Loucy (cell line): ENCODE measurements at regions not wholly inside any gene's neighbourhood (a gene's known extent, or its start where the extent isn't known, plus 50 kb on each side); places are given as distances from the start of the nearest gene placed in this dataset.

Source experiments
- H2AFZ ChIP-seq: fragments of 200-600 bp; sonication (generic); 2 replicates; pipeline ENCODE4 v1.6.0; 2016; ENCODE audit warnings: antibody characterized with exemption, mild to moderate bottlenecking, low read length, moderate library complexity
- H3F3A ChIP-seq: fragments of 200-600 bp; 2 replicates; pipeline ENCODE4 v1.6.0; 2016; ENCODE audit warnings: antibody characterized with exemption, low read depth, mild to moderate bottlenecking
- H3K27me3 ChIP-seq: fragments of 200-600 bp; sonication (generic); 2 replicates; pipeline ENCODE4 v1.6.1; 2014; ENCODE audit warnings: low read length, mild to moderate bottlenecking; ENCODE audit not compliant: insufficient read depth, poor library complexity, severe bottlenecking
- H3K36me3 ChIP-seq: fragments of 200-600 bp; sonication (generic); 2 replicates; pipeline ENCODE4 v1.6.1; 2016; ENCODE audit warnings: low read length; ENCODE audit not compliant: insufficient read depth
- H3K4me1 ChIP-seq: fragments of 200-600 bp; sonication (generic); 2 replicates; pipeline ENCODE4 v1.5.1; 2014; ENCODE audit warnings: low read length, mild to moderate bottlenecking; ENCODE audit not compliant: insufficient read depth, poor library complexity, severe bottlenecking
- H3K4me2 ChIP-seq: fragments of 200-600 bp; sonication (generic); 2 replicates; pipeline ENCODE4 v1.6.0; 2014; ENCODE audit warnings: antibody characterized with exemption, low read length, low read depth, mild to moderate bottlenecking; ENCODE audit not compliant: poor library complexity, severe bottlenecking
- H3K4me3 ChIP-seq: fragments of 200-600 bp; sonication (generic); 2 replicates; pipeline ENCODE4 v1.5.1; 2014; ENCODE audit warnings: low read length, mild to moderate bottlenecking, mixed read lengths; ENCODE audit not compliant: poor library complexity, severe bottlenecking
- H3K79me2 ChIP-seq: fragments of 200-600 bp; sonication (generic); 2 replicates; pipeline ENCODE4 v1.6.1; 2014; ENCODE audit warnings: low read length; ENCODE audit not compliant: insufficient read depth
- H3K9ac ChIP-seq: fragments of 200-600 bp; sonication (generic); 2 replicates; pipeline ENCODE4 v1.6.0; 2014; ENCODE audit warnings: mild to moderate bottlenecking, low read depth, low read length, moderate library complexity; ENCODE audit not compliant: poor library complexity, severe bottlenecking
- H3K9me2 ChIP-seq: fragments of 200-600 bp; sonication (generic); replicated peaks from 2 replicates; pipeline ENCODE4 v1.6.1; 2016; ENCODE audit warnings: low read depth, low read length, mixed read lengths
- H3K9me3 ChIP-seq: fragments of 200-600 bp; sonication (generic); 2 replicates; pipeline ENCODE4 v1.6.1; 2014; ENCODE audit warnings: mild to moderate bottlenecking, antibody characterized with exemption, low read length, low read depth; ENCODE audit not compliant: insufficient read depth
- H4K20me1 ChIP-seq: fragments of 200-600 bp; sonication (generic); 2 replicates; pipeline ENCODE4 v1.6.0; 2014; ENCODE audit warnings: antibody characterized with exemption, low read length, mild to moderate bottlenecking; ENCODE audit not compliant: insufficient read depth, poor library complexity, severe bottlenecking
- EZH2phosphoT487 ChIP-seq: fragments of 200-600 bp; IDR thresholded peaks from 2 replicates; pipeline ENCODE4 v1.6.1; 2018; ENCODE audit warnings: antibody characterized with exemption, mild to moderate bottlenecking, moderate library complexity, borderline replicate concordance
- TF ChIP-seq, protein P1 (sequence below): fragments of 200-600 bp; sonication (generic); conservative IDR thresholded peaks from 2 replicates; pipeline ENCODE4 v1.5.1; 2014; ENCODE audit warnings: mild to moderate bottlenecking, antibody characterized with exemption, low read length

DNA sequence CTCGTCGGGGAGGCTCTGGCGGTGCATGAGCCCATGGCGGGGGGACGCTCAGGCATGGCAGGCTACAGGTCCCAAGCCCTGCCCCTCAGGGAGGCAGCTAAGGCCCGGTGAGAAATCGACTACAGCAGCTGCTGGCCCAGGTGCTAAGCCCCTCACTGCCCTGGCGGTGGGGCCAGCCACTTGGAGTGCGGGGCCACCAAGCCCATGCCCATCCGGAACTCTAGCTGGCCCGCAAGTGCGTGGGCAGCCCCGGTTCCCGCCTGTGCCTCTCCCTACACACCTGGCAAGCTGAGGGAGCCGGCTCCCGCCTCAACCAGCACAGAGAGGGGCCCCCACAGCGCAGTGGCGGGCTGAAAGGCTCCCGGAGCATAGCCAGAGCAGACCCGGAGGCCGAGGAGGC lies 1896.9 kb upstream of the CDH6 start:
- Histone ChIP-seq H4K20me1 (no peaks in the 10 kb centered on the region), H2AFZ (no peak overlapping the region), H3K9ac (no peak overlapping the region), H3K36me3 (no peaks in the 10 kb centered on the region), H3K27me3 (no peaks in the 10 kb centered on the region), H3K9me3 (no peaks in the 10 kb centered on the region), H3F3A (no peaks in the 10 kb centered on the region), H3K9me2 (no peaks in the 10 kb centered on the region), H3K4me2 (no peak overlapping the region), H3K4me3 (no peak overlapping the region), H3K79me2 (no peaks in the 10 kb centered on the region), H3K4me1 (no peaks in the 10 kb centered on the region)
- TF ChIP-seq, protein P1, sequence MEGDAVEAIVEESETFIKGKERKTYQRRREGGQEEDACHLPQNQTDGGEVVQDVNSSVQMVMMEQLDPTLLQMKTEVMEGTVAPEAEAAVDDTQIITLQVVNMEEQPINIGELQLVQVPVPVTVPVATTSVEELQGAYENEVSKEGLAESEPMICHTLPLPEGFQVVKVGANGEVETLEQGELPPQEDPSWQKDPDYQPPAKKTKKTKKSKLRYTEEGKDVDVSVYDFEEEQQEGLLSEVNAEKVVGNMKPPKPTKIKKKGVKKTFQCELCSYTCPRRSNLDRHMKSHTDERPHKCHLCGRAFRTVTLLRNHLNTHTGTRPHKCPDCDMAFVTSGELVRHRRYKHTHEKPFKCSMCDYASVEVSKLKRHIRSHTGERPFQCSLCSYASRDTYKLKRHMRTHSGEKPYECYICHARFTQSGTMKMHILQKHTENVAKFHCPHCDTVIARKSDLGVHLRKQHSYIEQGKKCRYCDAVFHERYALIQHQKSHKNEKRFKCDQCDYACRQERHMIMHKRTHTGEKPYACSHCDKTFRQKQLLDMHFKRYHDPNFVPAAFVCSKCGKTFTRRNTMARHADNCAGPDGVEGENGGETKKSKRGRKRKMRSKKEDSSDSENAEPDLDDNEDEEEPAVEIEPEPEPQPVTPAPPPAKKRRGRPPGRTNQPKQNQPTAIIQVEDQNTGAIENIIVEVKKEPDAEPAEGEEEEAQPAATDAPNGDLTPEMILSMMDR = no peak
- TF ChIP-seq EZH2phosphoT487 = no peak

DNA sequence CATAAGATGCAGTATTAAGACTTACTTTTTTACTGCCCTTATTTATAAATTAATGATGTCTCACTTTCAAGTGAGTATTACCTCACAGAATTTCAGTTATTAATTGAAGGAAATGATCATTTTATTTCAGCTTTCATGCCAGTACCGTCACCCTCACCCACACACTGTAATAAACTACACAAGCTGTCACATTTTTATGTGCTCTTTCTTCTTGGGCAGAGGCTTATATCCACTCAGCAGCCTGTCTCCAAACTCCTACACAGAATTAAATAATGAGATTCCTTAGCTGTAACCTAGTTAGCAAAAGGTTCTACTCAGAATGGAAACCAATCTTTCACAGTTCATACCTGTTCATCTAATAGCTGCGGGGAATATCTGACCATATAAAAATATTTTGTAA lies 1915.8 kb upstream of the CDH6 start:
- H3K4me1 ChIP-seq = no peaks in the 10 kb centered on the region
- no peaks in the 10 kb centered on the region for H4K20me1 ChIP-seq
- H3K79me2 ChIP-seq = no peaks in the 10 kb centered on the region
- no peaks in the 10 kb centered on the region for H3K27me3 ChIP-seq
- no peak overlapping the region for H3K9ac ChIP-seq
- H3K4me2 ChIP-seq = no peak overlapping the region
- H3K9me2 ChIP-seq = no peaks in the 10 kb centered on the region
- H3K36me3 ChIP-seq = no peaks in the 10 kb centered on the region
- no peaks in the 10 kb centered on the region for H3F3A ChIP-seq
- TF ChIP-seq, protein P1 = no peak
- TF ChIP-seq EZH2phosphoT487 = no peak
- H2AFZ ChIP-seq = no peak overlapping the region
- no peaks in the 10 kb centered on the region for H3K9me3 ChIP-seq
- no peak overlapping the region for H3K4me3 ChIP-seq

DNA sequence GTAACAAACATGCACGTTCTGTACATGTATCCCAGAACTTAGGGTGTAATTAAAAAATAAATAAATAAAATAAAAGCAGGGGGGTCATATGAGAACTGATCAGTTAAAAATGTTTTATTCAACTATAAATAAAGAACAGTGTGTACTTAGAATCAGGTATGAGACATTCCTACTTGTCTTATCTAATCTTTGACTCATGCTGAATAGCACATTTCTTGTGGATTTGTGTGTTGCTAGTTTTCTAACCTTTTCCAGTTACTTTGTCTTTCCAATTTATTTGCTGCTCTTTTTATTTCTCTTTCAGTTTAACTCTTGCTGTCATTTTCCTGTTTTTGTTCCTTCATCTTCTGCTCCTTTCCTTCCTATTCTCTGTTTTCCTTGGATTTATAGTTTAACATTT lies 1917.1 kb upstream of the CDH6 start:
- TF ChIP-seq, protein P1 = no peak
- TF ChIP-seq EZH2phosphoT487 = no peak
- Histone ChIP-seq H3K79me2 (no peaks in the 10 kb centered on the region), H3K36me3 (no peaks in the 10 kb centered on the region), H3K27me3 (no peaks in the 10 kb centered on the region), H3K9me3 (no peaks in the 10 kb centered on the region), H3K9me2 (no peaks in the 10 kb centered on the region), H3K9ac (no peak overlapping the region), H3F3A (no peaks in the 10 kb centered on the region), H3K4me2 (no peak overlapping the region), H4K20me1 (no peaks in the 10 kb centered on the region), H3K4me3 (no peak overlapping the region), H2AFZ (no peak overlapping the region), H3K4me1 (no peaks in the 10 kb centered on the region)
